ENCODE measurements at regions not wholly inside any gene's neighbourhood (a gene's known extent, or its start where the extent isn't known, plus 50 kb on each side); places are given as distances from the start of the nearest gene placed in this dataset.

- no peak overlapping the region for H3K4me3 ChIP-seq
- H3K4me1 ChIP-seq (replicated peaks in 1 of 2), result no peaks in the 10 kb centered on the region
- no peak for TF ChIP-seq CTCF (IDR thresholded peaks at IDR 0.05)
- TF ChIP-seq POLR2A (IDR thresholded peaks at IDR 0.05), result no peak
- no peak overlapping the region for H3K27ac ChIP-seq
- no peaks in the 10 kb centered on the region for H3K36me3 ChIP-seq (replicated peaks in 1 of 2)
- no peak for DNase-seq
- H3K9me3 ChIP-seq (replicated peaks in 1 of 3), result no peaks in the 10 kb centered on the region
- no peaks in the 10 kb centered on the region for H3K27me3 ChIP-seq
- intact Hi-C loops (cut with DNase I), result no loop called here
Measured at GRCh38 chr4:162450531-162451035, 286.8 kb upstream of the FSTL5 start.

GRCh38 chr4:162443510-162443909 is 279.7 kb upstream of the FSTL5 start:
- intact Hi-C loops (cut with DNase I), result no loop called here
- Histone ChIP-seq H3K9me3 (replicated peaks in 1 of 3) (no peaks in the 10 kb centered on the region), H3K4me3 (no peak overlapping the region), H3K36me3 (replicated peaks in 1 of 2) (no peaks in the 10 kb centered on the region), H3K27ac (no peak overlapping the region), H3K27me3 (no peaks in the 10 kb centered on the region), H3K4me1 (replicated peaks in 1 of 2) (no peaks in the 10 kb centered on the region)
- 42 to 57% (median 47%) methylated on average over 2 of the region's 2 CpGs for WGBS, 4 donors
- no peak for TF ChIP-seq POLR2A (IDR thresholded peaks at IDR 0.05)
- TF ChIP-seq CTCF (IDR thresholded peaks at IDR 0.05), result no peak
- DNase-seq, result no peak

GRCh38 chr4:162442128-162442527 is 278.3 kb upstream of the FSTL5 start:
- Histone ChIP-seq H3K4me3 (no peak overlapping the region), H3K27ac (no peak overlapping the region), H3K4me1 (replicated peaks in 1 of 2) (no peaks in the 10 kb centered on the region), H3K27me3 (no peaks in the 10 kb centered on the region), H3K9me3 (replicated peaks in 1 of 3) (no peaks in the 10 kb centered on the region), H3K36me3 (replicated peaks in 1 of 2) (no peaks in the 10 kb centered on the region)
- no peak for TF ChIP-seq CTCF (IDR thresholded peaks at IDR 0.05)
- no peak for TF ChIP-seq POLR2A (IDR thresholded peaks at IDR 0.05)
- DNase-seq, result no peak
- WGBS, 4 donors, result 37 to 68% (median 41%) methylated on average over 2 of the region's 2 CpGs
- intact Hi-C loops (cut with DNase I), result no loop called here

- no peak for DNase-seq
- Histone ChIP-seq H3K27me3 (no peaks in the 10 kb centered on the region), H3K9me3 (replicated peaks in 1 of 3) (no peaks in the 10 kb centered on the region), H3K27ac (no peak overlapping the region), H3K36me3 (replicated peaks in 1 of 2) (no peaks in the 10 kb centered on the region), H3K4me3 (no peak overlapping the region), H3K4me1 (replicated peaks in 1 of 2) (no peaks in the 10 kb centered on the region)
- intact Hi-C loops (cut with DNase I), result no loop called here
- TF ChIP-seq CTCF (IDR thresholded peaks at IDR 0.05) (no peak), POLR2A (IDR thresholded peaks at IDR 0.05) (no peak)
- 83 to 92% (median 84%) methylated on average over 4 of the region's 4 CpGs for WGBS, 4 donors
Measured at GRCh38 chr4:162422312-162422711, 258.5 kb upstream of the FSTL5 start.

All from adrenal gland (tissue), 9 donors.